ENCODE measurements at regions not wholly inside any gene's neighbourhood (a gene's known extent, or its start where the extent isn't known, plus 50 kb on each side); places are given as distances from the start of the nearest gene placed in this dataset.

DNA sequence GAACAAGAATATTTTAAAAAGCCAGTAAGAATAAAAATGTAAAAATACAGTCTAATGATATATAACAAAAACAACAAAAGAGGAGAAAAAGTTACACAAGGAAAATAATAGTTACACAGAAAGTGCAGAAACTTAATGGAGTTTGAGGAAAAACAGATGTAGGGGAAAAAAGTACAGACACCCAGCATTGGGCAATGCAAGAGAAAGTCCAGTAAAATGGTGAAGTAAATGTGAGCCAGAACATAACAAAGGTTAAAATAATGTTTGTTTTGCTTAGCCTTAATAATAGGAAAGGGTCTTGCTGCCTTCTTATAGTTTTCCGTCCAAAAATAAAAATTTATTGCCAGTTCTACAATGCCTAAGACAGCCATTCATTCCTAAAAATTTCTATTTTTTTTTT is 364.2 kb downstream of the NNT start:
- no peak for DNase-seq

DNA sequence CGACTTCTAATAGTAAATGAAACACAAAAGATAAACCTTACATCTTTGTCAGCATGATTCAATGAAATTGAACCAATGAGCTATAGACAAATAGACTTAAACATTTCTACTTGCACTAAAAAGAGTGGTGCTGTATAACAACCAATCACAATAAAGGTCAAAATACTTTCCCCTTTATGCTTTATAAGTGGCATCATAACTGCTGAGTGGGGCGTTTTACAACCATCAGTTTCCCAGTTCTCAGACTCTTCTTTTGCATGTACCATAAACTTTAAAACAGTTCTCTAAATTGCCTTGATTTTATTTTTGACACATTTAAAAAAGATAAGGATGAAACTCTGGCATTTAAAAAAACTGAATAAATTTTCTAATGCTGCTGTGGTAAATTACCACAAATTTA is 356.2 kb downstream of the NNT start:
- TF ChIP-seq POLR2A (IDR thresholded peaks at IDR 0.05): no peak
- TF ChIP-seq, protein P1, sequence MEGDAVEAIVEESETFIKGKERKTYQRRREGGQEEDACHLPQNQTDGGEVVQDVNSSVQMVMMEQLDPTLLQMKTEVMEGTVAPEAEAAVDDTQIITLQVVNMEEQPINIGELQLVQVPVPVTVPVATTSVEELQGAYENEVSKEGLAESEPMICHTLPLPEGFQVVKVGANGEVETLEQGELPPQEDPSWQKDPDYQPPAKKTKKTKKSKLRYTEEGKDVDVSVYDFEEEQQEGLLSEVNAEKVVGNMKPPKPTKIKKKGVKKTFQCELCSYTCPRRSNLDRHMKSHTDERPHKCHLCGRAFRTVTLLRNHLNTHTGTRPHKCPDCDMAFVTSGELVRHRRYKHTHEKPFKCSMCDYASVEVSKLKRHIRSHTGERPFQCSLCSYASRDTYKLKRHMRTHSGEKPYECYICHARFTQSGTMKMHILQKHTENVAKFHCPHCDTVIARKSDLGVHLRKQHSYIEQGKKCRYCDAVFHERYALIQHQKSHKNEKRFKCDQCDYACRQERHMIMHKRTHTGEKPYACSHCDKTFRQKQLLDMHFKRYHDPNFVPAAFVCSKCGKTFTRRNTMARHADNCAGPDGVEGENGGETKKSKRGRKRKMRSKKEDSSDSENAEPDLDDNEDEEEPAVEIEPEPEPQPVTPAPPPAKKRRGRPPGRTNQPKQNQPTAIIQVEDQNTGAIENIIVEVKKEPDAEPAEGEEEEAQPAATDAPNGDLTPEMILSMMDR (IDR thresholded peaks at IDR 0.05): no peak
- H3K27ac ChIP-seq: no peak overlapping the region
- H3K27me3 ChIP-seq: no peaks in the 10 kb centered on the region

More for the DNA sequence above, 364.2 kb downstream of the NNT start:
- Histone ChIP-seq H3K36me3 (no peaks in the 10 kb centered on the region), H3K4me1 (no peaks in the 10 kb centered on the region), H3K9me3 (peaks cover 0 to 3% (median 0%) of the 10 kb centered on the region in 4 donors), H3K27me3 (no peaks in the 10 kb centered on the region), H3K4me3 (no peak overlapping the region), H3K27ac (no peak overlapping the region)
- TF ChIP-seq POLR2A (IDR thresholded peaks at IDR 0.05): no peak
- TF ChIP-seq, protein P1 (IDR thresholded peaks at IDR 0.05): no peak

DNA sequence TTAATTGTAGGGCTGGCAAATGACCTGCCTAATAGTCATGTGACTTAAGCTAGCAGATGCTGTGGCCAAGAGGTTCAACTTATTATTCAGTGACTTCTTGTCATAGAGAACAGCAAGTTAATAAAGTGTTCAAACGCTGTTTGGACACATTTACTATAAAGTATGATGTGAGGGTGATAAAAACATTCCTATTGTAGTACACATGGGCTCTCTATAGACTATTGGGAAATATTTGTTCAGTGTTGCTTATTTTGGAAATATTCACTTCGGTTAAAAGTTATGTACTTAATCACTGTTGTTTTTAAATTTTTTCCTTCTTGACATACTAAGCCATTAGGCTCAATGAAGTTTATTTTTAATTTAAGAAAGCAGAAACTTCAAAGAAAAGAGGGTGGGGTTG is 345.0 kb downstream of the NNT start:
- H3K4me1 ChIP-seq: no peaks in the 10 kb centered on the region
- no peaks in the 10 kb centered on the region for H3K9me3 ChIP-seq
- H3K36me3 ChIP-seq: no peaks in the 10 kb centered on the region
- no peaks in the 10 kb centered on the region for H3K27me3 ChIP-seq
- DNase-seq: no peak
- H3K27ac ChIP-seq: no peak overlapping the region
- no peak for TF ChIP-seq POLR2A (IDR thresholded peaks at IDR 0.05)
- TF ChIP-seq, protein P1 (IDR thresholded peaks at IDR 0.05): no peak
- no peak overlapping the region for H3K4me3 ChIP-seq

More for the DNA sequence above, 356.2 kb downstream of the NNT start:
- no peak for DNase-seq
- no peaks in the 10 kb centered on the region for H3K36me3 ChIP-seq
- no peaks in the 10 kb centered on the region for H3K4me1 ChIP-seq
- H3K4me3 ChIP-seq: no peak overlapping the region
- H3K9me3 ChIP-seq: peaks cover 0 to 3% (median 0%) of the 10 kb centered on the region in 4 donors

DNA sequence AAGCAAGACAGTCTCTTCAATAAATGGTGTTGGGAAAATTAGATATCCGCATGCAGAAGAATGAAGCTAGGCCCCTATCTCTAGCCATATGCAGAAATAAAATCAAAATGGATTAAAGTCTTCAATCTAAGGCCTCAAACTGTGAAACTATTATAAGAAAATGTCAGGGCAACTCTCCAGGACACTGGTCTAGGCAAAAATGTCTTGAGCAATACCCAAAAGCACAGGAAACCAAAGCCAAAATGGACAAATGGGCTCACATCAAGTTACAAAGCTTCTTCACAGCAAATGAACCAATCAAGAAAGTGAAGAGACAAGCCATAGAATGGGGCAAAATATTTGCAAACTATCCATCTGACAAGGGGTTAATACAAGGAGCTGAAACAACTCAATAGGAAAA is 338.8 kb downstream of the NNT start:
- Histone ChIP-seq H3K4me1 (no peaks in the 10 kb centered on the region), H3K36me3 (no peaks in the 10 kb centered on the region), H3K27ac (no peak overlapping the region), H3K27me3 (no peaks in the 10 kb centered on the region), H3K4me3 (no peak overlapping the region), H3K9me3 (no peaks in the 10 kb centered on the region)
- TF ChIP-seq, protein P1 (IDR thresholded peaks at IDR 0.05): no peak
- no peak for TF ChIP-seq POLR2A (IDR thresholded peaks at IDR 0.05)
- DNase-seq: no peak

DNA sequence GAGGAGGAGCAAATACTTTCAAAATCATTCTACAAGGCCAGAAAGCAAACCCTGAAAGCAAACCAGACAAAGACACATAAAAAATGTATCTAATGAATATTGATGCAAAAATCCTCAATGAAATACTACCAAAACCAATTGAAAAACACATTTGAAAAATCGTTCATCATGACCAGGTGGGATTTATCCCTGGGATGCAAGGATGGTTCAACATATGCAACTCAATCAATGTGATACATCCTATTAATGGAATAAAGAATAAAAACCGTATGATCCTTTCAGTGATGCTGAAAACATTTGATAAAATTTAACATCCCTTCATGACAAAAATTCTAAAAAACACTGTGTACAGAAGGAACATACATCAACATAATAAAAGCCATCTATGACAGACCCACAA is 337.6 kb downstream of the NNT start:
- no peak for DNase-seq
- no peaks in the 10 kb centered on the region for H3K27me3 ChIP-seq
- no peaks in the 10 kb centered on the region for H3K36me3 ChIP-seq
- no peak overlapping the region for H3K27ac ChIP-seq
- no peaks in the 10 kb centered on the region for H3K4me1 ChIP-seq
- TF ChIP-seq, protein P1 (IDR thresholded peaks at IDR 0.05): no peak
- TF ChIP-seq POLR2A (IDR thresholded peaks at IDR 0.05): no peak
- no peak overlapping the region for H3K4me3 ChIP-seq
- H3K9me3 ChIP-seq: peaks cover 0 to 3% (median 0%) of the 10 kb centered on the region in 4 donors

DNA sequence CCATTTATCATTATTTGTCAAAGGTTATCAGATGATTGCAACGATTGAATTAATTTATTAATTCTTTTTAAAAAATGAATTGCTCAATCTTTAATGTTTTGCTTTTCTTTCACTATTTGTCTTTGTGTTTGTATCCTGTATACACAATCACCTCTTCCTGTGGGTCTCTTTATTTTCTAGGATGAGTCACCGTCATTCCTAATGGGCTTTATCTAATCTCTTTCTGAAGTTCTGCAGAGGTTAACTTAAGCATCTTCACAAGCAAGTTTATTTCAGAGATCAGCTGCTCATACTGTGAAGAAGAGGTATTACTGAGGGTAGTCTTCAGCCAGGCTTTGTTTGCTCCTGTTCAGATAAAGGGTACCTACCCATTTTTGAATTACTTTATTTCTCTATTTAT is 323.9 kb downstream of the NNT start:
- DNase-seq: no peak
- TF ChIP-seq, protein P1 (IDR thresholded peaks at IDR 0.05): no peak
- TF ChIP-seq POLR2A (IDR thresholded peaks at IDR 0.05): no peak
- H3K27ac ChIP-seq: no peak overlapping the region
- no peak overlapping the region for H3K4me3 ChIP-seq
- no peaks in the 10 kb centered on the region for H3K36me3 ChIP-seq
- no peaks in the 10 kb centered on the region for H3K27me3 ChIP-seq
- no peaks in the 10 kb centered on the region for H3K9me3 ChIP-seq
- no peaks in the 10 kb centered on the region for H3K4me1 ChIP-seq

Data from Peyer's patch (tissue), 4 donors.